GM19328 (cell line): ENCODE measurements at regions not wholly inside any gene's neighbourhood (a gene's known extent, or its start where the extent isn't known, plus 50 kb on each side); places are given as distances from the start of the nearest gene placed in this dataset.

Experiments used
- ATAC-seq: cut with Tn5 transposase; IDR thresholded peaks from one replicate; pipeline ENCODE4 v1.9.1; 2021; ENCODE audit warnings: mild to moderate bottlenecking, moderate library complexity; ENCODE audit not compliant: unreplicated experiment

DNA sequence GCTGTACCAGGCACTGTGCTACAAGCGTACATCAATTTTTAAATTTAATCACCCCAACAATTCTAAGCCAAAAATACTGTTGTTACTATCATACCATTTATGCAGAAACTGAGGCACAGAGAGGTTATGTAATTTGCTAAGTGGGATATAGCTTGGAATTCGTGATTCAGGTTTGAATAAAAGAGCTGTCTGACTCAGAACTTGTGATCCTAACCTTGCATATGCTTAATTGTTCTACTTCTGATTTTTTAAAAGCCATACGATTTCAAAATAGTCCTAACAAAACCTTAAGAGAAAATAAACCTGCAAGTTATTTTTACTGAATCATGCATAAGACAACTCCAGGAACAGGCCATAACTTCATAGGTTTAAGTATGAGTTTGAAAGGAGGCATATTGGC lies 498.0 kb upstream of the CFAP20DC start:
- no peak for ATAC-seq

DNA sequence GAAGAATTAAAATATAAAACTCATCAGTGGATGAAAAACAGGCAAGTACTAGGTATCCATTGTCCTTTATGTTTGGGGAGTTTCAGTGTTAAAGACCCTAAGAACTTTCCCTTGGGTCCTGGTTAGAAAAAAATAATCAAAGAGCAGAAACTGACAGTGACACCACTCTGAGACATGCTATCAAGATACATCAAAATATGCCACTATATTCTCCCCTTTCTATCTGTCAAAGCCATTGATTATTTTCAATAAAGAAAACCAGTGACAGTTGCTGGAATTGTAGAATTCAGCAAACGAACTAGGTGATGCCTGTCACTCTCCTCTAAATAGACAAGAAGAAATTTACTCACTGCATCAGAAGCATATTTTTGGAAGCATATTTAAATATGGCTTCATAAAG lies 496.7 kb upstream of the CFAP20DC start:
- no peak for ATAC-seq

DNA sequence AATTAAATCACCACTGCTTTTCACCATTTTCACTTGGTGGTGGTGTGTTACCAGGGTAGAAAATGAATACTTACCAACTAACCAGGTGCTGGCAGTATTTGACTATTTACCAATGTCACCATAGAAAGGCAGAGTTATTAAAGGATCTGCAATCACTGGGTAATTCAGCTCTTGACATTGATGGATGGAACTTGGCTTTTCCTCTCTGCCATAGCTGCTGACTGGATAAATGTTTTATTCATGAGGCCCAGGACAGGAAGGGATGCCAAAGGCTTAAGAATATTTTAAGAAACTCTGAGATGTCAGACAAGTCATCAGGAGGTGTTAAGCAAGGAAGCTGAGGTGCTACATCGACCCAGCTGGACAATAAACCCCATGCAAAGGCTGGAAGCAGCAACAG lies 495.5 kb upstream of the CFAP20DC start:
- ATAC-seq, result no peak

DNA sequence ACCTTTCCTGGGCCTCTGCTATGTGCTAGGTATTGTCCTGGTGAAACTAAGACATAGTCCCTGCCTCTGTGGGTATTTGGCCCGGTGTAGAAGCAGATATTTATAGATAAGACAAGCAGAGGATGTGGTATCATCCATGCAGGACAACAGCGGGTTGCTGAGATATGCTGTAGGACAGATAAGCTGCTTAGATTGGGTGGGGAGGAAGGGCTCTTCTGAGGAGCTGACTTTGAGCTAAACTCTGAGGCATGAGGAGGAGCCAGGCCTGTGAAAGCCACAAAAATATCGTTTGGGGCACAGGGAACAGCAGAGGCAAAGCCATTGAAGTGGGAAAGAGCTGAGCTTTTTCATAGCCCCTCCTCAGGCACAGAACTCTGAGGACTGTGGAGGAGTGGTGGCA lies 492.5 kb upstream of the CFAP20DC start:
- no peak for ATAC-seq

DNA sequence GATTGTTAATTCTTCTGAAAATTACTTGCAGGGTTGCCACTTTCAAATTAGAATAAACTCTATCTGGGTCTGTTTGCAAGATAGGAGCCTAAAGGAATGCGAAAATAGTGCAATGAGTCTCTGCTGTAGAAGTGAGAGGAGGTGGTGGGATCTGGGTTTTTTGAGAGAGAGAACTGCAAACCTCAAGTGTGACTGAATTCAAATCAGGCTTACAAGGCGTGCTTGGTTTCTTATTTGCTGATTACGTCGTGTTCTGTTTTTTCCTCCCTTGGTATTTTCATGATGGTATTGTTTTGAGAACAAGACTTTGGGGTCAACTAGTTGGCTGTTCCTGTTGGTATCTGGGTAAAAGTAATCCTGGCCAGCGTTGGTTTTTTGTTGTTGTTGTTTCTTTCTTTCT lies 490.9 kb upstream of the CFAP20DC start:
- ATAC-seq, result peak; percentile 86

DNA sequence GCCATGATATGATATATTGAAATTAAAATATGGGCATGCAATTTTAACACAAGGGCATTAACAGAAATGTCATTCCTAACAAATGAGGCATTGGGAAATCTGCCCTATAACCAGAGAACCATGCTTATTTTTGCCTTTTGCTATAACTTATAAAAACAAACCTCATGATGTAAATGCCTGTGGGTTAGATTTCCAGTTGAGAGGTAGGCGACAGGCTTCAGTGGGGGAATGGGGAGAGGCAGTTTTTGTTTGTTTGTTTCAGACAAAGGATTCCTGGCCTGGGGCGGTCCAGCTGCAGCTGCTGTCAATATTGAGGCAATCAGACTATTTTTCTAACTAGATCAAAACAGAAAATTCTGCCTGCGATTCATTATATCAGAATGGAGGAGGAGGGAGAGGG lies 490.4 kb upstream of the CFAP20DC start:
- ATAC-seq, result peak; percentile 11

DNA sequence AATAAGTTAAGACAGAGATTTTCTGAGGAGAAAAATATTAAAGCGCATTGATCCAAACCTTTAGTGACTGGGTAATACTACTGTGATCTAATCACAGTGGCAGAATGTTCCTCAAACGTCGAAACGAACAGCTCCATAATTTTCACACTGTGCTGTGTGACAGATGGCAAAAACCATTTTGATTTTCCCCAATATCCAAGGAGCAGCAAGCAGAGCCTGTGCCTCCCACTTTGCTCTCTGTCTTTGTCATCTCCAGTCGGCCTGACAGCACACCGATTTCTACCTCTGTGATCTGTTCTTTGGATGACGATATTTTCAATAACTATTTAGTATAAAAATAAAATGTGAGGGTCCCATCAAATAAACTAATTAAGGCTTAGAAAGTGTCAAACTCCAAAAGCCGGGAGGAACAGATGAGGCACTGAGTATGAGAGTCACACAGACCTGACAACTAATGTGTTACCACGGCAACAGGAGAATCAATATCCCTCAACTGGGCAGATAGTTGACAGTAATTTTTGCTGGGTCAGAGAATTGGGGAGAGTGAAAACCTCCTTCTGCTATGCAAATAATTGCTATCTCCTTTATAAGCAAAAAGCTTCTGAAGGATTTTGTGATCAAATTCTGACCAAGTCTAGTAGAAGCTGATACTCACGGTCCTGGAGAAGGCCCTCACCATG lies 489.1 kb upstream of the CFAP20DC start:
- ATAC-seq, result no peak

DNA sequence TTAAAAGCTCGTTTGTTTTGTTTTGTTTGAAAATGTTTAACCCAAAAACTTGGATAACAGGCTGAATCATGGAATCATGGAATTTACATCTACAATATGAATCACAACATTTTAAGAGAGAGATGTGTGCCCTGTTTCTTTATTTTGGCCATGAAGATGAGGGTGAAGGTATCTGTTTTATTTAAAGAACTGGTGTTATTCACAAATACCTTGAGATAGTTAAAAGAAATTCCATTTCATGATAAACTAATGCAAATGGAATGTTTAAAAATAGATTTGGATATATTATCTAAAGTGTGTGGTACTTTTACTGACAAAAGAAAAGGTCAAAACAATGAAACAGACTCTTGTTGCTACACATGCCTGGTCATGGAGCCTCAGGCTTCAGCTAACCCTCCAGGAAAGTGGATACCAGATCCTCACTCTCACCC lies 486.0 kb upstream of the CFAP20DC start:
- no peak for ATAC-seq

DNA sequence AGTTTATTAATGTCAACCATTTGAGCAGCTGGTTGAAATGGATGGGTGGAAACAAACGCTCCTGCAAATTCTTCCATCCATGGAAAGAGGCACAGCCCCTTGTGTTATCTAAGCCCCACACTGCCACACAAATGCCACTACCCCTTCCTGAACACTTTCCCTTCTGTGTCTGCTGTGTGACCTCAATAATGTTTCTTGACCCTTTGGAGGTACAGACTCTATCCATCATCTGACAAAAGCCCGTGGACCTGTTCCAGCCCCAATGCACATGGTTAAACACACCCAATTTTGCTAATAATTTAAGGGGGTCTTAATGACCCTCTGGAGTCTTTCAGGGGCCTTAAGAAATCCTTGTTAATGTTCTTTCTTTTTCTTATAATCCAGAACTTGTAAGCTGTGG lies 482.2 kb upstream of the CFAP20DC start:
- no peak for ATAC-seq

DNA sequence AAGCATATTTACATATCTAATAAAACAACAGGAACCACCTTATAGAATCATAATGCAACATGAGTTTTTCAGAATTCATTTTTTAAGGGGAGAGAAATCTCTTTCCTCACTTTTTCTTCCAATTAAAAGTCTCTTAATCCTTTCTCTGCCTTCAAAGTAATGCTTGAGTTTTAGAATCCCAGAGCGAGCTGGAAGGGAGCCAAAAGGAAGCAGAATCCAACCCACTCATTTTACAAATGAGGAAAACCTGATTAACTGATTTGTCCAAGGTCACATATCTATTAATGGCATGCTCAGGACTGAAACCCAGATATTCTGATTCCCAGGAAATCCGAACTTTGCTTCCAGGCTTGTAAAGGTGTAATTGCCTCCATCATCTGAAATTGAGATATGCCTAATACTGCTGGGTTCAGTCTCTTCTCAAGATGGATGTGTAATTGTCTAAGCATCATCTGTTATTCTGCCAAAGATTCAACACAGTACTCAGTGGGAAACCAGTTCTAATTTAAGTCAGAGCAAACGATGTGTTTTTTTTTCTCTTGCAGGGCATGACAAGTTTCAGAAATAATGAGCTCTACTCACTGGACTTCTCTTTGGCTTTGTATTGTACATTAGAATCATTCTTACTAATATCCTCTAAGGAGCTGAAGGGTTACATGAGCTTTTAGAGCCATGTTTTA lies 481.4 kb upstream of the CFAP20DC start:
- ATAC-seq, result no peak

DNA sequence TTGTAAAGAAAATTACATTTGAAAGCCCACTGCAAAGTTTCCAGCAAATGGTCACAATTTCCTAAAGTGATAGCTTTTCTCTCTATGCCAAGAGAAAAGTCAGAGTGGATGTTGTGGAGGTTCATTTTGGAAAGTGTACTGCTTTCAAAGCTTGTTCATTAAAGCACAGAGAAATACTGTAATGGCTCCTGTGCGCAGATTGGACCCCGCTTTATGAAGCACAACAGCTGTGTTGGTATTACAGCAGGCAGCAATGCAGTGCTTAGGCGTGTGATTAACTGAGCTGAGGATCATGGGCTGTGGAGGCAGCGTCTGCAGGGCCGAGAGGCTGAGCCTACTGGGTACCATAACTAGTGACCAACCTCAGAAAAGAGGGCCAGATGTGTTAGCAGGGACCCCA lies 478.4 kb upstream of the CFAP20DC start:
- no peak for ATAC-seq

DNA sequence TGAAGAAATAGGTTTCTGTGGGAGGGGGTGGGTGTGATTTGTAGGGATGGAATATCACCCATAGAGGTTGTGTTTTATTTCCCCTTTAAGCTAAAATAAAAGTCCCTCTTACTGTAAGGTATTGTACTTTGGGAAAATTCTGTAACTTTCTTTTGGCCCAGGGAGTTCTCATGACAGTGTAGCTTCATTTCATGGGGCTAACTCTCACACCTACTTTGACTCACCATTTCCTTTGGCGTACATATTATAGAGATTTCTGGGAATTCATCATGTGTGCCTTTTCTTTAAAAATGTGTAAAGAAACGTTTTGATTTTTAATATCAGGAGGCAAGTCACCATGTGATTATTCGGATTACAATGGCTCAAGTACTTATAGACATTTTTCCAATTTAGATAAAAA lies 477.7 kb upstream of the CFAP20DC start:
- ATAC-seq, result no peak

DNA sequence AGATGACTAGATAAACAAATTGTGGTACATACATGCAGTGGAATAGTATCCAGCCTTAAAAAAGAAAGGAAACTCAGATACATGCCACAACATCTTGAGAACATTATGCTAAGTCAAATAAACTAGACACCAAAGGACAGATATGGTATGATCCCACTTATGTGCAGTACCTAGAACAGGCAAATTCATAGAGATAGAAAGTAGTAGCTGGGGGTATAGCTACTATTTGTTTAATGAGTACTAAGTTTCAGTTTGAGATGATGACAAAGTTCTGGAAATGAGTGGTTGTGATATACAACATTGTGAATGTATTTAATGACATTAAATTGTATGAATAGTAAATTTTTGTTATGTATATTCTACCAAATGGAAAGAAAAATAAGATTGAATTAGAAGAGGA lies 477.2 kb upstream of the CFAP20DC start:
- no peak for ATAC-seq

DNA sequence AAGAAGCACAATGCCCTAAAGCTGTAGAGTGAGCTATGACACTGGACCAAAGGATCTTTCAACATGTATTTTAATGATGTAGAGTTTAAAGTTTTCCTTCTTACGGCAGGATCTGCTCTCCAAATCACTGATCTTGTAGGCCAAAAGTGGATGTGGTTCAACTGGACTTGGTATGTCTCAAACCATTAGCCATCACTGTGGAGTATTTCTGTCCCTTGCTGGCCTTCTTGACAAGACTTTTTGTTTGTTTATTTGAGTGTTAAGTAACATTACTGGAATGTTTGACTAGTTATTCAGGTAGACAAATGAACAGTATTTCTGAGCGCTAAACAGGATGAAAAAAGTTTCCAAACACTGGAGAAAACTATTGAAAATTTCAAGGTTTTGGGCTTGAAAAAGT lies 472.7 kb upstream of the CFAP20DC start:
- no peak for ATAC-seq

DNA sequence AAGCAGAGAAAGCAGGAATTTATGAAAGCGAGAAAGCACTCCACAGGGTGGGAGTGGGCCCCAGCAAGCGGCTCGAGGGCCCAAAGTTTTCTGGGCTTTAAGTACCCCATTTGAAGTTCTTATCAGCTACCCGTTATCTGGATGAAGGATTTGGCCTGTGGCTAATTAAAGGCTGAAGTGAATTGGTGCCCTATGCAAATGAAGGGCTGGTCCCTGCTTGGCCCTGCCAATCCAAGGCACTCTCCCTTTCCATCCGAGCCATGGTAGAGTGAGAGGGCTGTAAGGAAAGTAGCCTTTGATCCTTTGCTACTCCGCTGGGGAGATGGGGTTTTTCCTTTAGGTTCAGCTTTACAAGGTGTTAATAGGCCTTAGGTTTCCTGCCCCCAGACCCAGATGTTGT lies 469.3 kb upstream of the CFAP20DC start:
- no peak for ATAC-seq

DNA sequence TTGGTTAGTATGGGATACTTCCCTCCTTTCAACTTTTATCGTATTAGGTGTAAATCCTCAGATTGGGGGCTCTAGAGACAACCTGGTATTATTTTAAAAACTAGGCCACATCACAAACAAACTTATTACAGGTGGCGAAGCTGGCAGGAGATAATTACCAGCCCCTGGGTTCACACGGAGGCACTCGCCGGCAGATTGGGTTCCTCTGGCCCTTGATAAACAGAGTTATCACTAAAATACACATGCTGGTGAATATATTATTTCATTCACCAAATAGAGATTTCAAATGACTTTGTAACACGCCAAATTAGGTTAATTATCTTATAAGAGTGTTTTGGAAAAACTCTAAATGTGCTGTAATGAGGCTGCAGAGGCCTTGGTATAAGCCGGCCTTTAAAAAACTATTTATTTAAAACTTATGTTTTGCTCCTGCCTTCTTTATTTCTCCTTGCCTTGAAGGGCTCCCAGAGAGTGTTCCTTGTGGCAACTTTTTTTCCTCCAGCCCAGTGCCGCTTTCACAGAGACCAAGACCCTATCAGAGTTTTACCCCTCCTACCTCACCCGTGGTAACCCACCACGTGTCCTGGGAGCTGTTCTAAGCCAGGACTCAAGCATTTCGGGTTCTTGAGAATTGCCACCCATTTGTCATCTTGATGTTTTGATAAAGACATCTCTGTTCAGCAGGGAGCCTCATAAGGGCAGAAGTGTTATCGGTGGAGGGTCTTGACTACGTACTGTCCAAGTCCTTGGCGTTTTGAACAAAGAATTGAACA lies 468.6 kb upstream of the CFAP20DC start:
- ATAC-seq, result no peak

DNA sequence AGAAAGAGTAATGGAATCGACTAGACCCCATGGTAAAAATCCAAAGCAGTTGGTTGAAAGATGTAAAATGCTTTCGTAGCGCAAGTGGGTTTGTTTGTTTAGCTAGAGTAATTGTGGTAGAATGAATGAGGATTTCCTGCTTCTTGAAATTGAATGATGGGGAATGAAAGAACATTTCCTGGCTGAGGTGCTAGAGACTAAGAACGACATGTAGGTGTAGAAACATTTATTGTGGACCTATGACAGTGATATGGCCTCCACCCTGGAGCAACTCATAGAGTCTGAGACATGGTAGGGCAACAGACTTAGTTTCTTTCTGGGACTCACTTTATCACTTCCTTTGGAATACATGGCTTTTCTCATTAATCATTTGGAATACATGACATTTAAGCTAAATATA lies 467.6 kb upstream of the CFAP20DC start:
- ATAC-seq, result no peak

DNA sequence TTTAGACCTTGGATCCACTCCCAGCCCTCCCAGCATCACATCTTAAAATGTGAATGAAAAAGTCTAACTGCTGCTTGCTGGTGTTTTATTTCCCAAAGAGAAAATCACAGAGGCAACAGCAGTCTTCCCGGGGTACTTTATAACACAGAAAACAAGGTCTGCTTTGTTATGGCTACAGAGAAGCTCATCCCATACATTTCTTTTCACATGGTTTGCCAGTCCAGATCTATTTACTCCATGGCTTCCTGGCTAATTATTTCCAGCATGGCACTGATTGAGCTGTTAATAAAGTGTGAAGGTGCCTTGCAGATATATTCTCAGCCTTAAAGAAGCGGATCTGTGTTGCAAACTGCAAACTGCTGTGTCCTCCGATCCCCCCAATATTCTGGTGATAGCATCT lies 466.1 kb upstream of the CFAP20DC start:
- ATAC-seq, result no peak

DNA sequence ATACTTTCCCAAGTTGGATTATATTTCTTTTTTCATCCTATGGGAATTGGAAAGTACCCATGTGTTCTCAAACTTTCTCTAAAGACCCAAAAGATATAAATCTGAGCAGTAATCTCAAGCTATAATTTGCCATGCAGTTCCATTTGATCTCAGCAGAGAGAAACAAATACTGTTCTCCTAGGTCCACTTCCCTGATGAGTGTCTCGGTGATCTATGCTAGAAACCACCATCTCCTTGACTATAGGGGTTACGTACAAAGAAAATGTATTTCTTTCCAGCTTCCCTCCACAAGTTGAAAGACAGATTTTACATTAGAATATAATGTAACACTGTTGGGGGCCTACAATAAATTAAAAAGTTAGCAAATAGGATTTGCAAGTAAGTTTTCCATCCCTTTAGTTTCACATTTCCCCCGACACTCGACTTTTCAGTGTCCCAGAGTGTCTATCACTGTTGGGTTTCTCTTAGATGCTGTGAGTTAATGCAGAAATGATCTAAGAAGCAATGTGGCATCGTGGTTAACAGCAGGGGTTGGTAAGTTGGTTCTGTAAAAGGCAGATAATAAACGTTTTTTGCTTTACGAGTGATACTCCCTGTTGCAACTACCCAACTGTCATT lies 465.1 kb upstream of the CFAP20DC start:
- ATAC-seq, result no peak

DNA sequence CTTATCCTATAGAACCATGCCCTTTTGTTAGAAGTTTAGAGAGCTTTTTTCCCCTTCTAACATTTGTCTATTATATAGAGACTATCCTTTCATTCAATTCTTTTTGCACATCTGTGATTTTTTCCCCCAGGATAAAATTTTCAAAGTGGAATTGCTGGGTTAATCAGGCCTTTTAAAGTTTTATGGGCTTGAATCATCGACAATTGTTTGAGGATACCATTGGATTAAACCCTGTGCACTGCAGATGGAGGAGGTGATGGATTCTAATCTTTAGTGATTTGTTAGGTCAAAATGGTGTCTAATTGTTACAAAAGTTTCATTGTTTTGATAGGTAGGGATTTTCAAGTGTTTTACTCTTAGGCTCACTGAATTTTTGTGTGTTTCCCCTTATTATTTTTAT lies 463.7 kb upstream of the CFAP20DC start:
- no peak for ATAC-seq

DNA sequence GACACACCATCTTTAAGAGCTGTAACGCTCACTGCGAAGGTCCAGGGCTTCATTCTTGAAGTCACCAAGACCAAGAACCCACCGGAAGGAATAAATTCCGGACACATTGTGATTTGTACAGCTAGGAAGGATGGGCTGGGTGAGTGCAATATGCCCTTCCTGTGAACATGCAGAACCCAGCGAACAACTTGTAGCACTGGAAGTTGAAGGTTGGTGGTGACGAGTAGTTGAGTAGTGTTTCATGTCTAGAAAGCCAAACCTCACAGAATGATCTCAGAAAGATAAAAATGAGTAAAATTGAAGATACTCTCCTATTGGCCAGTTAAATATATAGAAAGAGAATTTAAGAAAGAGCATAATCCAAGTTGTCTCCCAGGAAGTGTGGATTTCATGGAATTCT lies 462.2 kb upstream of the CFAP20DC start:
- no peak for ATAC-seq

DNA sequence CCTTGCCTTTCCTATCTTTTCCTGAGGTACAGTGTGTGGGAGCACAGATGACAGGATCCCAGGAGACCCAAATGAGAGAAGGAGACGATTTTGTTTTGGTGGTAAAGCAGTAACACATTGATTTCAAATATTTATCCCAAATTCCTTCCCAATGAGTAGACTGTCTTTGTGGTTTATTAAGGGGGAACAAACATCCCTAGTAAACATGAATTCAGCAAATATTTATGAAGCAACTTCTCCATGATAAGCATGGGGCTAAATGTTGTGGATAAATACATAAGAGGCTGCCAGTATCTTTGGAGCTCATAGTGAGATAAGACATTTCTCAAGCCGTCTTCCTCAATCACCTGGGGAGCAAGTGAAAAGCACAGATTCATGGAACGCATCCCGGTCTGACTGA lies 460.8 kb upstream of the CFAP20DC start:
- no peak for ATAC-seq
